GM21576 (cell line): ENCODE measurements at regions not wholly inside any gene's neighbourhood (a gene's known extent, or its start where the extent isn't known, plus 50 kb on each side); places are given as distances from the start of the nearest gene placed in this dataset.
"Not testable (repeated sequence)": the region's sequence is repeated elsewhere in the genome, so short reads cannot be mapped to it uniquely, and the experiment has no call there.

Experiments
- ATAC-seq: cut with Tn5 transposase; IDR thresholded peaks from one replicate; pipeline ENCODE4 v1.9.1; 2021; ENCODE audit warnings: mild to moderate bottlenecking, moderate library complexity; ENCODE audit not compliant: unreplicated experiment

- ATAC-seq, result no peak
Measured at GRCh38 chr6:40705354-40705753, 118.2 kb upstream of the LRFN2 start.

DNA sequence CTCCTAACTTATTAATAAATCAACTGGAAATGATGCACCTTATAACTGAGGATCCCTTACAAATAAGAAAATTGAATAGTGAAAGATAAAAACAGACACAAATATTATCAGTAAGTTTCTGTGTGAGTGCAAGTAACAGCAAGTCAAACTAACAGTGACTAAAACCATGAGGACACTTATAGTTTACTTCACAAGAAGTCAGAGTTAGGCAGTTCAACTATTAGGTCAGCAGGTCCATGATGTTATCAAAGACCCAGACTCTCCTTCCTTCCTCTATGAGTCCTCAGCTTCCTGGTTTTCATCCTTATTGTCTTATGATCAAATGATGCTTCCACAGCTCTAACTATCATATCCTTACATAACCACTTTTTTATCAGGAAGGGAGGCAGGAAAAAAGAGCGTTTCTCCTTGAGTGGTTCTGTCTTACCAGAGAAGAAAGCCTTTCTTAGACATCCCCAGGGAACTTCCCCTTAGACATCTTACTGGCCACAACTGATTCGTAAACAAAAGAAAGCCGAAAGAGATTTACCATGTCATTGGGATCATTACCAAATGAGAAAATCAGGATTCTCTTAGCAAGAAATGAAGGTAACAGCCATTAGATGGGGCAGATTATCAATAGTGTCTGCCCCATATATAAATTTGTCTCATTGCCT, 114.3 kb upstream of the LRFN2 start:
- no peak for ATAC-seq

GRCh38 chr6:40700006-40700580, 112.9 kb upstream of the LRFN2 start:
- no peak for ATAC-seq

DNA sequence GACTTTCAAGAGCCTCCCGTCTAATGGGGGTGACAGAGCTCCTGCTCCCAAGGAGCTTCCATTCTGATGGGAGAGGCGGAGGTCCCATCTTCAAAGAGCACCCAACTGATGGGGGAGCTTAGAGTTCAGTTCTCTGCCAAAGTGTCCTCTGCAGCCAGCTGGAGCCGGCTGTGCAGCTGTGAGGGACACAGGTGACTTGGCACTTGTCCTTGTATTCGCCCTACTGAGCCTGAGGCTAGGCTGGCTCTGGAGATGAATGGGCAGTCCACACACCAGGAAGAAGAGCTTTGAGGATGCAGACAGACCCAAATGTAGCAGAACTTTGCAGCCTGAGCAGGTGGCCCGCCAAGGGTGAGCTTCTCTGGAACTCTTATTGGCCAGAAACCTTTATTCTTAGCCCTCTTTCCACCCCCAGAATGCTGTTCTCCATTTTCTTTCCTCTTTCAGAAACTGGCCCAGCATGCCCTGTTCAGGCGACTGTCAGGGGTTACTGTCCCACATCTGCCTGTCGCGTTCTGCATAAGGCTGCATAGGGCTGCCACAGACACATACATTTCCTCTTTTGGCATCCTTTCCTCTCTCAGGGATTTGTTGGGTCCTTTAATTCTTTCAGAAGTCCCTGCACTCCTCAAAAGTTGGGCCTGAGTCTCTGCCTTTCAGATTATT, 108.7 kb upstream of the LRFN2 start:
- ATAC-seq, result no peak

DNA sequence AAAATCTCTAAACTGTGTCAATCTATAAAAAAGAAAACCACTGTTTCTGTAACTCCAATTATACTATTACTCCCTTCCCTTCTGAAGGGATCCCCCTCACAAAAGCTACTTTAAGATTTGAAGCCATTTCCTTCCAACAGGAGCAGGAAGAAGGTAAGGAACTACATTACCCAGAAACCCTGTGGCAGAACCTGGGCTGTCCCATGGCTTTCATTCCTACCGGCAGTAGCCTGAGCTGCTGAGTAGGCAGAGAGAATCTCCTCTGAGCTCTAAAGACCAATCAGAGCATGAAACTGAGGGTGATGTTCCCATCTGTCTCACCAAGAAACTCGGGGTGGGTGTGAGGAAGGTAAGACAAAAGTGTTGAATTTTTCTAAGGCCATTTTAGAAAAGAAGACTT, 108.0 kb upstream of the LRFN2 start:
- ATAC-seq, result no peak

- ATAC-seq, result no peak
Measured at GRCh38 chr6:40693768-40694167, 106.6 kb upstream of the LRFN2 start.

- ATAC-seq, result no peak
Measured at GRCh38 chr6:40692337-40692736, 105.2 kb upstream of the LRFN2 start.

DNA sequence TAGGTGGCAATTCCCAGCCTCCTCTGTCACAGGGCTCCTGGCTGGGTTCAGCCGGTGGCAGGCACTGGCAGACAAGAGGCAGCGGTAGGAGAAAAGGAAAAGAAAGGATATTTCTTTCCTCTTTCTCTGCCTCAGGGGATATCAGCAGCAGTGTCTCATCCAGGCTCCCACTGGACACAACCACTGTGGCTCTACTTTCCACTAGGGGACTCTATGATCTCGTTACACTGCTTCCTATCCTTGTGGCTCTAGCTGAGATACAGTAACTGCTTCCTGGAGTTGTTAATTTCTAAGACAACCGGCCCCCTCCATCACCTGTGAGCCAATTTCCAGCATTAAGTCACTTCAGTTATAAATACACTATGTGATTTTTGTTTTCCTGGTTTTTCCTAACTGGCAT, 102.0 kb upstream of the LRFN2 start:
- ATAC-seq, result no peak

DNA sequence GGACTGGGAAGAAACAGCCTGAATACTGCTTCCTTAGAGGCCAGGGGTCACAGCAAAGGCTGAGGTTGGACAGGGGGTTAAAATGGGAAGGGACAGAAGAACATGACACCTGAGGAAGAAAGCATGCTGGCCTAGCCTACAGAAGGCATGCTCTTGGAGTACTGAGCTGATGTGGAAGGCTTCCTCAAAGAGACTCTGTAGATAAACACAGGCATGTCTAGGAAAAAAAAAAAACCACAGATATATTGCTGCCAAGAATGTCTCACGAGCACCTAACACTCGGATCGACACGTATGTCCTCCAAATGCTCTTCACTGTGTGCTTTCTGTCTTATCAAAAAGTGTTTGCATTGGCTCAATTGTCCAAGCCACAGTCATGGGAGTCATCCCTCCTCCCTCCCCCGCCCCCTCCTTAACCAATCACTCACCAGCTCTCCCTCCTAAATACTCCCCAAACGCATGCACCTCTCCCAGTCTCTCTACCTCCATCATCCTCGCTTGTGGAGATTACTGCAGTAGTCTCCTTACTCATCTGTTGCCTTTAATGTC, 101.1 kb upstream of the LRFN2 start:
- no peak for ATAC-seq

DNA sequence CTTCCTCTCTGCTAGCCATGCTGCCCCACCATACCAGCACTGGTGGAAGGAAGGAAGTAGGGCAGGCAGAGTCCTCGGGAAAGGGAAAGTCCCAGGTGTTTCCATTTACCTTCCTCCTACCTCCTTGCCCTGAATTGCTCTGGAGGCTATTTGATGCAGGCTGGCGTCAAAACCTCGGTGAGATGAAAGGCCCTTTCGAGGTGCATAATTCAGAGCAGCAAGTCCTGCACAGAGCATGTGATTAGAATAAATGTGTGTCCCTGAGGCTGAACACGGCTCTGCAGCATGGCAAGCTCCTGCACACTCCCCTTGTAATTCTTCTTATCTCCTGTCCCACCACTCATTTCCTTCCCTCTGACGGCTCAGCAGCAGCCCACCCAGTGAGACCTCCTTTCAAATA, 98.7 kb upstream of the LRFN2 start:
- no peak for ATAC-seq

DNA sequence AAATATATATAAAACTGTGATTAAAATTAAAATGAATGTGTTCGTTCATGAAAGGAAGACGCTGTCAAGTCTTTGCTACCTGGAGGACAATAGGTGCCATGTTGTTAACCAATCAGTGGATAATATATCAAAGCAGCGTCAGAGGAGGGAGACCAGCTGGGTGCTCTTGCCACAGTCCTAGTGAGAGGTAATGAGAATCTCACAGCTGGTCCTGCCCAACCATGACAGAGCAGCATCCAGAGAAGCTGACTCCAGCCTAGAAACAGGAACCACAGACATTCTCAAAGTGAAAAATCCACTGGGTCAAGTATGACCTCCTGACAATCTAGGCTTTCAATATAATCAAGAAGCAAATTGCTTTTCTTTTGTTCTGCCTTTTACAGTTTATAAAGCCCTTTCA, 94.5 kb upstream of the LRFN2 start:
- no peak for ATAC-seq

GRCh38 chr6:40678941-40679340, 91.8 kb upstream of the LRFN2 start:
- ATAC-seq, result no peak

DNA sequence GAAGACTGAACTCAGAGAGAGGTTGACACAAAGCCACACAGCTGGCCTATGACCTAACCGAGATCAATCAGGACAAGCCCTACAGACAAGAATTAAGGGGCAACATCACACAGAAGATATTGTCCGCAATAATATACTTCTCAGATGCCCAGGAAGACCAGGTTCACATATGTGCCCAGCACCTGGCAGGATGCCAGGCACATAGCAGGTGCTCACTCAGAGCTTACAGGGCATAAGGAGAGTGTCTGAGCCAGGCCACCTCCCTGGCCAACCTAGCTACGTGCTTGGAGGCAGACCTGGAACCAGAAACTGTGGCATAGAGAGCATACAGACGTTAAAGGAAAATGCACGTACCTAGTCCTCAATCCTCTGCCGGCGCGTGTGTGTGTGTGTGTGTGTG, 87.0 kb upstream of the LRFN2 start:
- ATAC-seq, result no peak

DNA sequence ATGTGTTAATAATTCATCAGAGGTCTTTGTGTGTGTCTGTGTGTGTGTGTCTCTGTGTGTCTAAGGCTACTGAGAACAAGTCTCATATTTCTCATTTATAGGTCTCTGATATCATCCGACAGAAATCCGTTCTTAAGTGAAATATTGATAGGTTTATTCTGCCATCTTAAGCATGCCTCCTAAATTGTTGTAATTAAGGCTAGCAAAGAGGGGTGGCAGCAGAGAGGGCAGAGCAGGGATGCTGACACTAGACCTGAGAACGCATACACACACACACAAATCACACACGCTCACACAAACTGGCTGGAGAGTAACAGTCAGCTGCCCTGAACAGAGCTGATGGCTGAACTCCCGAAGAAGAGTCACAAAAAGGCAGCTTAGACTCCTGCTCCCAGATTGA, 84.9 kb upstream of the LRFN2 start:
- no peak for ATAC-seq

DNA sequence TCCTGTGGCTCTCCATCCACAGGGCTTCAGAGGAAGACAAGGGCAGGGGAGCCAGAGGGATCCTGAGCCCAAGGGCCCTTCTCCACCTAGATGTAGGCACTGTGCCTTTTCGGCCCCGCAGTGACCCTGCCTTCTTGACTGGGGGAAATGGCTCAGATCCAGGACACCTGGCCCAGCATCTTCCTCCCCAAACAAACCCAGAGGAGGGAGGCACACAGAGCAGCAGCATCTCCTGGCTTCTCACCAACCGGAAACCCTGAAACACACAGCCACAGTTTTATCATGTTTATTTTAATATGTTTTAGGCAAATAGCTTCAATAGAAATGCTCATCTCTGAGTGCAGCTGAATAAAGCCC, 84.5 kb upstream of the LRFN2 start:
- ATAC-seq, result no peak

GRCh38 chr6:40671001-40671693, 84.0 kb upstream of the LRFN2 start:
- no peak for ATAC-seq

DNA sequence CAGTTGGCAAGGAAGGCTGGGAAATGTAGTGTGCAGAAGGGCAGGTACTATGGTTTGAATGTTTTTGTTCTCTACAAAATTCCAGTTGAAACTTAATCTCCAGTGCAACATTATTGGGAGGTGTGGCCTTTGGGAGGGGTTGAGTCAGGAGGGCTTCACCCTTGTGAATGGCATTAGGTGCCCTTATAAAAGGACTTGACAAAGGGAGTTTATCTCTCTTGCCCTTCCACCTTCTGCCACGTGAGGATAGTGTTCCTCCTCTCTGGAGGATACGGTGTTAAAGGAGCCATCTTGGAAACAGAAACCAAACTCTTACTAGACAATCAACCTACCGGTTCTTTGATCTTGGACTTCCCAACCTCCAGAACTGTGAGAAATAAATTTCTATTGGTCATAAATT, 82.2 kb upstream of the LRFN2 start:
- no peak for ATAC-seq

DNA sequence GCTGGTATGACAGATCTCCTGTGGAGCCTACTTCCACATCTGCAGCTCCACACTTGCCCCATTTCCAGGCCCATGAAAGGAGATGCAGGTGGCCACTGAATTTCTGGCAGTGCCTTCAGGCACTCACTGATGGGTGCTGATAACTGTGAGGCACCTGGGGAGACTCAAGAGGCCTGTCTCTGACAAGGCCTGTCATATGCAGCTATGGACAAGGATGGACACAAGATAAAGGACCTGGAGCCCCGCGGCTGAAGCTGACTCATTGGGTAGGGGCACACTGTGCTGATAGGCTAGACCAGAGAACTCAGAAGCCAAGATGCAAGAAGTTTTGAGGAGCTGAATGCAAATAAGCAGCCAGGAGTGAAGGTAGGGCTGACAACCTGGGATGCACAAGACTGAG, 81.0 kb upstream of the LRFN2 start:
- ATAC-seq, result no peak

- ATAC-seq, result no peak
Measured at GRCh38 chr6:40666530-40666929, 79.4 kb upstream of the LRFN2 start.

GRCh38 chr6:40661726-40662125, 74.6 kb upstream of the LRFN2 start:
- ATAC-seq, result no peak

GRCh38 chr6:40656772-40657171, 69.6 kb upstream of the LRFN2 start:
- ATAC-seq, result not testable (repeated sequence)

- ATAC-seq, result no peak
Measured at GRCh38 chr6:40654828-40655227, 67.7 kb upstream of the LRFN2 start.
